ENCODE measurements at regions not wholly inside any gene's neighbourhood (a gene's known extent, or its start where the extent isn't known, plus 50 kb on each side); places are given as distances from the start of the nearest gene placed in this dataset.

GRCh38 chr13:73731564-73731963 is 402.6 kb downstream of the KLF12 start:
- H4K20me1 ChIP-seq (ENCODE audit: insufficient read depth, poor library complexity, severe bottlenecking): no peaks in the 10 kb centered on the region
- TF ChIP-seq CTCF (IDR thresholded peaks at IDR 0.05; ENCODE audit: poor library complexity) (no peak), EZH2phosphoT487 (IDR thresholded peaks at IDR 0.05; ENCODE audit: low read depth, severe bottlenecking, unreplicated experiment) (no peak), EZH2 (IDR thresholded peaks at IDR 0.05; ENCODE audit: borderline replicate concordance) (no peak)
- no peak overlapping the region for H3K4me2 ChIP-seq
- no peaks in the 10 kb centered on the region for H3K27me3 ChIP-seq
- H2AFZ ChIP-seq: no peak overlapping the region
- no peaks in the 10 kb centered on the region for H3K9me3 ChIP-seq (ENCODE audit: low read depth)
- no peaks in the 10 kb centered on the region for H3K4me1 ChIP-seq (ENCODE audit: insufficient read depth)
- DNase-seq (ENCODE audit: low spot score): no peak
- H3K79me2 ChIP-seq: no peaks in the 10 kb centered on the region
- no peaks in the 10 kb centered on the region for H3K9me2 ChIP-seq (replicated peaks; ENCODE audit: insufficient read depth)
- no peak overlapping the region for H3K4me3 ChIP-seq
- no peaks in the 10 kb centered on the region for H3K36me3 ChIP-seq (replicated peaks; ENCODE audit: insufficient read depth, low read depth)
- no peak overlapping the region for H3K27ac ChIP-seq

- Histone ChIP-seq H3K4me3 (no peak overlapping the region), H3K79me2 (no peaks in the 10 kb centered on the region), H3K27ac (no peak overlapping the region), H2AFZ (no peak overlapping the region), H3K4me2 (no peak overlapping the region), H3K9me3 (ENCODE audit: low read depth) (no peaks in the 10 kb centered on the region), H3K9me2 (replicated peaks; ENCODE audit: insufficient read depth) (no peaks in the 10 kb centered on the region), H3K27me3 (no peaks in the 10 kb centered on the region), H3K36me3 (replicated peaks; ENCODE audit: insufficient read depth, low read depth) (no peaks in the 10 kb centered on the region), H4K20me1 (ENCODE audit: insufficient read depth, poor library complexity, severe bottlenecking) (no peaks in the 10 kb centered on the region), H3K4me1 (ENCODE audit: insufficient read depth) (no peaks in the 10 kb centered on the region)
- WGBS (ENCODE audit: low lambda C conversion rate, missing lambda C conversion rate): 69% methylated on average over 5 of the region's 5 CpGs
- no peak for TF ChIP-seq EZH2phosphoT487 (IDR thresholded peaks at IDR 0.05; ENCODE audit: low read depth, severe bottlenecking, unreplicated experiment)
- no peak for TF ChIP-seq EZH2 (IDR thresholded peaks at IDR 0.05; ENCODE audit: borderline replicate concordance)
- TF ChIP-seq CTCF (IDR thresholded peaks at IDR 0.05; ENCODE audit: poor library complexity): no peak
- no peak for DNase-seq (ENCODE audit: low spot score)
Observed at GRCh38 chr13:73730014-73730413, 404.2 kb downstream of the KLF12 start.

- no peak overlapping the region for H3K4me2 ChIP-seq
- no peaks in the 10 kb centered on the region for H3K79me2 ChIP-seq
- DNase-seq (ENCODE audit: low spot score): no peak
- H3K4me3 ChIP-seq: no peak overlapping the region
- no peaks in the 10 kb centered on the region for H3K4me1 ChIP-seq (ENCODE audit: insufficient read depth)
- H3K27ac ChIP-seq: no peak overlapping the region
- no peaks in the 10 kb centered on the region for H3K9me3 ChIP-seq (ENCODE audit: low read depth)
- TF ChIP-seq CTCF (IDR thresholded peaks at IDR 0.05; ENCODE audit: poor library complexity): no peak
- TF ChIP-seq EZH2phosphoT487 (IDR thresholded peaks at IDR 0.05; ENCODE audit: low read depth, severe bottlenecking, unreplicated experiment): no peak
- TF ChIP-seq EZH2 (IDR thresholded peaks at IDR 0.05; ENCODE audit: borderline replicate concordance): no peak
- H3K36me3 ChIP-seq (replicated peaks; ENCODE audit: insufficient read depth, low read depth): no peaks in the 10 kb centered on the region
- H3K27me3 ChIP-seq: no peaks in the 10 kb centered on the region
- no peaks in the 10 kb centered on the region for H4K20me1 ChIP-seq (ENCODE audit: insufficient read depth, poor library complexity, severe bottlenecking)
- no peaks in the 10 kb centered on the region for H3K9me2 ChIP-seq (replicated peaks; ENCODE audit: insufficient read depth)
- no peak overlapping the region for H2AFZ ChIP-seq
- 73% methylated on average over 1 of the region's 1 CpG for WGBS (ENCODE audit: low lambda C conversion rate, missing lambda C conversion rate)
Observed at GRCh38 chr13:73729046-73729445, 405.2 kb downstream of the KLF12 start.

- Histone ChIP-seq H3K79me2 (no peaks in the 10 kb centered on the region), H3K9me2 (replicated peaks; ENCODE audit: insufficient read depth) (no peaks in the 10 kb centered on the region), H3K4me2 (no peak overlapping the region), H3K36me3 (replicated peaks; ENCODE audit: insufficient read depth, low read depth) (no peaks in the 10 kb centered on the region), H4K20me1 (ENCODE audit: insufficient read depth, poor library complexity, severe bottlenecking) (no peaks in the 10 kb centered on the region), H3K4me3 (no peak overlapping the region), H3K9me3 (ENCODE audit: low read depth) (no peaks in the 10 kb centered on the region), H3K27ac (no peak overlapping the region), H3K4me1 (ENCODE audit: insufficient read depth) (peaks cover 4% of the 10 kb centered on the region), H3K27me3 (no peaks in the 10 kb centered on the region), H2AFZ (no peak overlapping the region)
- 30% methylated on average over 1 of the region's 1 CpG for WGBS (ENCODE audit: low lambda C conversion rate, missing lambda C conversion rate)
- TF ChIP-seq CTCF (IDR thresholded peaks at IDR 0.05; ENCODE audit: poor library complexity) (peak; percentile 49), EZH2 (IDR thresholded peaks at IDR 0.05; ENCODE audit: borderline replicate concordance) (no peak), EZH2phosphoT487 (IDR thresholded peaks at IDR 0.05; ENCODE audit: low read depth, severe bottlenecking, unreplicated experiment) (no peak)
- peak; percentile 38 for DNase-seq (ENCODE audit: low spot score)
Observed at GRCh38 chr13:73722120-73722519, 412.1 kb downstream of the KLF12 start.

Data from hepatocyte (in vitro differentiated cells).